Activated CD8-positive, alpha-beta memory T cell treated with anti-CD3 and anti-CD28 coated beads, Interleukin-2, amount 50 U/mL, for 1 hour (primary cell): ENCODE measurements at regions not wholly inside any gene's neighbourhood (a gene's known extent, or its start where the extent isn't known, plus 50 kb on each side); places are given as distances from the start of the nearest gene placed in this dataset.

Experiments
- DNase-seq: peaks from one replicate; pipeline ENCODE4 v3.0.0-alpha.2; 2020; ENCODE audit errors: extremely low read depth

DNA sequence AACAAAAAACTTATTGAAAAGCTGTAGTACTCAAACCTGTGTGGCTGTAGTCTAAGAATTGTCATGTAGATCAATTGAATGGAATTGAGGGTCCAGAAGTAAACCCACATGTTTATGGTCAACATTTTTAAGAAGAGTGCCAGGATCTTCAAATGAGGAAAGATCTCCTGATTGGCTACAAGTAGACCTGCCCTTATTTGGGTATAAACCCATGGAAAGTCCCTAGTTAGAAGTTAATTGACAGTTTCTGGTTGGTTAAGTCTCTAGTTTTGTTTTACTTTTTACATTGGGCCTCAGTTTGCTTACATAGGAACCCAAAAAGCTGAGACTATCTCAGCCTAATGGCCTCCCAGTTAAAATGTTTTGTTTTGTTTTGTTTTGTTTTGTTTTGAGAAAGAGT is 91.9 kb upstream of the RESF1 start:
- DNase-seq: no peak

DNA sequence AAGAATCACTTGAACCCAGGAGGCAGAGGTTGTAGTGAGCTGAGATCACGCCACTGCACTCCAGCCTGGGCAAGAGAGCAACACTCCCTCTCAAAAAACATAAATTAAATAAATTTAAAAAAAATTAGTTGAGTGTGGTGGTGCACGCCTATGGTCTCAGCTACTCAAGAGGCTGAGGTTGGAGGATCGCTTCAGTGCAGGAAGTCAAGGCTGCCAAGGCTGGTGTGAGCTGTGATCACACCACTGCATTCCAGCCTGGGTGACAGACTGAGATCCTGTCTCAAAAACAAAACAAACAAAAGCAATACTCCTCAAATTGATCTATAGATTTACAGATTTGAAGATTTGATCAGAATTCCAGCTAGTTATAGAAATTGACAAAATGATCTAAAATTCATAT is 92.7 kb upstream of the RESF1 start:
- DNase-seq: no peak

DNA sequence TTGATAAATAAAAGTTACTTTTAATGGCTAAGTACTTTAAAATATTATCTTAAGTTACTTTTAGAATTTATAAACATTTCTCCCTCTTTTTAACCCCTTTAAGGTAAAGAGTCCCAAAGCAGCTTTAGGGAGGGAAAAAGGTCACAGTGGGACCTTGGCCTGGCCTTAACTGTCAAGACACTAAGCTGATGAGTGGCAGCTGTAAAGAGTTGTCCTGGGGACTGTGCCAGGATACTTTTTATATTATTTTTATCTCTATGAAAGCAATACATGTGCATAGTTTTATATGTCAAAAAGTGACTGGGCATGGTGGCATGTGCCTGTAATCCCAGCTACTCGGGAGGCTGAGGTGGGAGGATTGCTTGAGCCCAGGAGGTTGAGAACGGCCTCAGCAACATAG is 94.2 kb upstream of the RESF1 start:
- DNase-seq: no peak

DNA sequence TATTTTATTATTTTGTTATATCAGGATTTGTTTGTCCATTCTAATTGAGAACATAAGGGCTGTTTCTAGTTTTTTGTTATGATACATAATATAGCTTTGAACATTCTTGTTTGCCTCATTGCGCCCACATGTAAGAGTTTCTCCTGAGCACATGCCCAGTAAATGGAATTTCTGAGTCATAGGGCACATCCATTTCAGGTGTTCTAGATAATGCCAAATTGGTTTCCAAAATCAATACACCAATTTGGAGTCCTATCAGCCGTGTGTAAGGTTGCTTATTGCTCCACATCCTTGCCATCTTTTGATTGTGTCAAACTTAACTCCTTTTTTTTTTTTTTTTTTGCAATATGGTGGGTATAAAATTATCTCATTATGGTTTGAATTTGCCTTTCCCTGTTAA is 97.9 kb upstream of the RESF1 start:
- DNase-seq: no peak

DNA sequence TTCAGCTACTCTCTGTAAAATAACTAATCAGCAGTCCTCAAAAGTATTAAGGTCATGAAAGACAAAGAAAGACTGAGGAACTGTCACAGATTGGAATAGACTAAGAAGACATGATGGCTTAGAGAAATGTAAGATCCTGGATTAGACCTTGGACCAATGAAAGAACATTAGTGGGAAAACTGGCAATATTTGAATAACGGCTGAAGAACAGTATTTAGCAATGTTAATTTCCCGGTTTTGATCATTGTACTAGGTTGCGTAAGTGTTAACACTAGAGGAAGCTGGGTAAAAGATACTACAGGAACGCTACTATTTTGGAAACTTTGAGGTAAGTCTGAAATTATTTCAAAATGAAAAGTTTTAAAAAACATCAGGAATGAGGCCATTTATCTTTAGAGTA is 98.8 kb upstream of the RESF1 start:
- no peak for DNase-seq

DNA sequence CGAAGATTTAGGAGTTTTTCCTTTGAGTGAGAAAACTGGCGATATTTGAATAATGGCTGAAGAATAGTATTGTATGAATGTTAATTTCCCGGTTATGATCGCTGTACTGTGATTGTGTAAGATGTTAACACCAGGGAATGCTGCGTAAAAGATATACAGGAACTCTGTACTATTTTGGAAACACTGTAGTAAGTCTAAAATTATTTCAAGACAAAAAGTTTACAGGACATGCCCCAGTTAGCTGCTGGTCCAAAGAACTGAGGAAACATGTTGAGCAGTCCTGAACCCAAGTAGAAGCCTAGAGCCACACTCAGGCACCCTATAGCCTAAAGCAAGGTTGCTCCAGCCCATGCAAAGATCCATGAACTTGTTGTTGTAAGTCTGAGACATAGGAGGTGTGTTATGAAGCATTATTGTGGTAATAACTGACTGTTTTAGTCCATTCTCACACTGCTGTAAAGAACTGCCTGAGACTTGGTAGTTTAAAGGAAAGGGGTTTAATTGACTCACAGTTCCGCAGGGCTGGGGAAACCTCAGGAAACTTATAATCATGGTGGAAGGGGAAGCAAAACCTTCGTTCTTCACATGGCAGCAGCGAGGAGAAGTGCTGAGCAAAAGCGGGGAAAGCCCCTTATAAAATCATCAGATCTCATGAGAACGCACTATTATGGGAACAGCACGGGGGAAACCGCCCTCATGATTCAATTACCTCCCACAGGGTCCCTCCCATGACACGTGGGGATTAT is 99.8 kb upstream of the RESF1 start:
- DNase-seq: no peak

DNA sequence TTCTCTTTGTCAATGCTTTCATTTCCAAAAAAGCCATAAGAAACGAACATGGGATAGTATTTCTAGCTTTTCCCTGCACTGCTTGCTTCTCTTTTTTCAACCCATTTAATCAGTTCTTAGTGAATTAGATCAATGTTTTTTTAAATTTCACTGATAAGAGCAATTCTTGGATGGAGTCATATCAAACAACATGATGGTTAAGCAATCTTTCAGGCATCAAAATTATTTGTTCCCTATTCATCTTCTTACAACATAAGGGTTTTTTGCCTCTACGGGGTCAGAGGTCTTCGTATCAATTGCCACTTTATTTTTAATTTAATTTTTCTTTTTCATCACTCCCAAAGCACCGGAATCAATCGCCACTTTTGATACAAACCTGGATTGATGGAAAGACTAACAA is 103.8 kb upstream of the RESF1 start:
- DNase-seq: no peak

DNA sequence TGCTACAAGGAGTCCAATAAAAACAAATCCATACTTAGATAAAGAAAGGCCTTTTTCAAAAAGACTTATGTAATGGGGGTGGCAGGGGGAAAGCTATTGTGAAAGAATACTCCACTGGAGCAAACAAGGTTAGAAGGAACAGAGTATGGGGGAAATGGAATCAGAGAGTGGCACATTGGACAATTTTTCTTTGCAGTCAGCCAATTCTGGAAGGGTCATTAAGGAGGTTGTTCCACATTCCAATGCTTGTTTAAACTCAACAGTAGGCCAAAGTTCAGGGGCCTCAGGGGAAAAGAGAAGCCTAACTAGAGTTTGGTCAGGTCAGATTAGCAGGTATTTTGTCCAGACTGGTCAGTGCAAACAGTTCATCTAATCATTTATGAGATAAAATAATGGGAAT is 105.2 kb upstream of the RESF1 start:
- no peak for DNase-seq

DNA sequence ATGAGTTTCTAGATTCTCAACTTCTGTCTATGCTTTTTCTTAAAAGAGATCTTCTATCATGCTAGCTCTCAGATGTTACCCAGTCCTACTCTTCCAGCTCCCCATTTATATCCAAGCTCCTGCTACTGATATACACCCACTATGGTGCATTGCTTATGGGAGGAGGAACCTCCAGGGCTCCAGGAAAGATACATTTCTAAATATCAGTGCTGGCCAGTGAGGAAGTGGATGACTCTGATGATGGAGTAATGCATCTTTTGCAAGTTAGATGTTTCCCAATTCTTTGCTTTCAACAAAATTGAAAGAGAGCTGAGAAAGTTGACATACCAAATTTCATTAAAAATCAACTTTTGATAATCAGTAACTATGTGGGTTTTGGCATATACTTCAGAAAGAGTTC is 105.7 kb upstream of the RESF1 start:
- DNase-seq: no peak

DNA sequence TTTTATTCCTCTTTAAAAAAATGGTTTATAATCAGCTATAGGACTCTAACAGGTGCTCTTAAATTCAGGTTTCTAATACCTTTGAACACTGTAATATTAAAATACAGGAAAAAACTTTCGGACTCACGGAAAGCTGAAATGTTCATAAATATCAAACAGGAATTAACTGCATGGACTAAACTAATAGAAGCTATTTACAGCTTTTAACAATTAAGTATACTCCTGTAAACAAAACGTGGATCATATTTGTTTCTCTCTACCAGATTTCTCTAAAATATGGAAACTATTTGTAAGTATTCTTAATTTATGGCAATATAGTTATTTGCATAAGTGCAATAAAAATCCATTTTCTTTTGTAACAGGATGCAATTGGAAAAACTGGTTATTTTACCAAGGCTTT is 108.9 kb upstream of the RESF1 start:
- no peak for DNase-seq

DNA sequence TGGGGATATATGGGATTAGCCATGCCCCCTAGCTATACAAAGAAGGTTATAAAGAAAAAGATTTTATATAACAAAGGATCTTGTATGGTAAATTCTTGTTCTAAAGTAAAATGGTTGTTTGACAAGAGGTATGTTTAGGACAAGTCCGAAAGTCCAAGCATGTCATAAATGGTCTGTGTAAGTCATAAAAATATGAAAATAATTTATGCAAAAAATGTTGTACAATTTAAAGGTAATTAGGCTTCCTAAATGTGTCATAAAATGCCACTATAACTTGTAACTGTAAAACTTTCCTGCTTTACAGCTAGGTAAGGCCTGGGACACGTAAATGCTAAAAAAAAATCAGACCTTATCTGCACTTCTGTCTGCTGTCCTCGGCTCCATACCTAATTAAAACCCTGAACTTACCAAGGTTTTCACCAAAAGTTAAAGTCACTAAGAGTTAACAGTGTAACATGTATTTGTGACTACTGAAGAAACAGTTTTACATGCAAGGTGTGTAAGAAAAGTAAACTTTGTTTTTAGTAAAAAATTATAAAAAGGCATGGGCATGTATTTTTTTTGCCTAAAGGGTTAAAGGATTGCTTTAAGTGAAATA is 110.0 kb upstream of the RESF1 start:
- no peak for DNase-seq

DNA sequence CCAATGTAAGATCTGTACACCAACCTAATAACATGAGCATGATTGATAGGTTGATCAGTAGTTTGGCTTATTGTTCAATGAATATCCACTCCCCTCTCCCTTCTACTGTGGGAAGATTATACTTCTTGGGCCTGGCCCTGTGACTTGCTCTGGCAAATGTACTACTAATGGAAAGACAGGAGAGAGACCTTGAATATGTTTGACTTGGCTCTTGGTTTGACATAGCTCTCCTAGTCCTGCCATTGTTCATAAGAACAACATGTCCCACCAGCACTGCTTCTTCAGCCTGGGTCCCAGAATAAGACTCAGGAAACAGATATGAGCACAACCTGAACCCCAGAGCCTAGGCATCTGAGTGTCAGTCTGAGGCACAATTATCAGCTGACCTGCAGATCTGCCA is 112.8 kb upstream of the RESF1 start:
- DNase-seq: no peak

DNA sequence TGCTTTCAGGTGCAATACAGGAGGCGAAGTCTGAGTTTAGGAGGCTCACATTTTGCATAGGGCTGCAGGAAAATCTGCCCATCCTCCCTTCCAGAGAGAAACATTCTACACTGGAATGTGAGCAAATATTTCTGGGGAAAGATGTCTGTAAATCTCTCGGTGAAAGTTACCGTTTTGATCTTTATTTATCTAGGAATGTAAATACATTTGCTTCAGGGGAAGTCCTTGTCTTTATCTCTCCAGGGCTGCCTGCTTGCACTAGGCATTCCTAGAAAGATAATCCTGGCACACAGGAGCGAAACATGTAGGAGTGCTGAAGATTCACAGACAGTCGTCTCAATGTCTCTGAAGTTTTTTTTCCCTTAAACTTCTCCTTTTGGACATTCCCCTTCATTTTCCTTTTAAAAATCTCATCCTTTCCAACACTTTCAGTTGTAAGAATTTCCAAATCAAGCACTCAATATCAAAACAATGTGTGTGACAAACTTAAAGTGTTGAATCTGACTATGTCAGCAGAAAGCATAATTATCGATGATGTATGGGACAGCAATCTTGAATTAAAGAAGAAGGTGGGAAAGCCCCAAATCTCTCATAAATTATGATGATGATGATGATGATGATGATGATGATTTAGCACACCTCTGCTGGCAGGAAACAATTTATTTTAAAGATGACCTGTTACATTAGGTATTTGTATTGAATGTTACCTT is 113.4 kb upstream of the RESF1 start:
- no peak for DNase-seq

DNA sequence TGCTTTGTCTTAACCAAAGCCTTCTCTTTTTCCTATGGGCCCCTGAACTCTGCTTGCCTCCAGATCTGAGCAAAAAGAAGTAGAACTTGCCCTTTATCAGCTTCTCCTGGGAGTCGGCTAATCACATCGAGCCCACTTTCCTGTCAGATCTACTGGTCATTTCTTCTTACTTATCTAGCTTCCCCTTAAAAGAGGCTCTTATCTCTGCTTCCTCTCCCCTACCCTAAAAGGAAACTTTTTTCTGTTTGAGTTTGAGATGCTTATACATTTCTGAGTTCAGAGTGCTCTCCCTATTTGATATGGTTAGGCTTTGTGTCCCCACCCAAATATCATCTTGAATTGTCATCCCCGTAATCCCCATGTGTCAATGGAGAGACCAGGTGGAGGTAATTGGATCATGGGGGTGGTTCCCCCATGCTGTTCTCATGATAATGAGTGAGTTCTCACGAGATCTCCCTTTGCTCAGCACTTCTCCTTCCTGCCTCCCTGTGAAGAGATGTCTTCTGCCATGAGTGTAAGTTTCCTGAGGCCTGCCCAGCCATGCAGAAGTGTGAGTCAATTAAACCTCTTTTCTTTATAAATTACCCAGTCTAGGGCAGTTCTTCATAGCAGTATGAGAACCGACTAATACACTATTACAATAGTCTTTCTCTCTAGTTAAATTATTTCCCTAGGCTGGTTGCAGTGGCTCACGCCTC is 114.7 kb upstream of the AMN1 start:
- no peak for DNase-seq

DNA sequence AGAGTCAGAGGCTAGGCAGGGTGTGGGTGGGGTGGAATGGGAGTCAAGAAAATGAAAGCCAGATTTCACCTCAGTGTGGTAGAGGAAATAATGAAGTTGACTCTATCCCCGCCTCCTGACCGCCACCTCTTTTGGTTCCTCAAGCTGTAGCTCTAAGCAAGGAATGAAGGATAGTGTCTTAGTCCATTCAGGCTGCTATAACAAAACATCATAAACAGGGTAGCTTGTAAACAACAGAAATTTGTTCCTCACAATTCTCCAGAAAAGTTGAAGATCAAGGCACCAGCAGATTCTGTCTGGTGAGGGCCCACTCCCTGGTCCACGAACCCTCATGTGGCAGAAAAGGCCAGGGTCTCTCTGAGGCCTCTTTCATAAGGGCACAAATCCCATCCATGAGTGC is 109.1 kb upstream of the AMN1 start:
- DNase-seq: no peak

DNA sequence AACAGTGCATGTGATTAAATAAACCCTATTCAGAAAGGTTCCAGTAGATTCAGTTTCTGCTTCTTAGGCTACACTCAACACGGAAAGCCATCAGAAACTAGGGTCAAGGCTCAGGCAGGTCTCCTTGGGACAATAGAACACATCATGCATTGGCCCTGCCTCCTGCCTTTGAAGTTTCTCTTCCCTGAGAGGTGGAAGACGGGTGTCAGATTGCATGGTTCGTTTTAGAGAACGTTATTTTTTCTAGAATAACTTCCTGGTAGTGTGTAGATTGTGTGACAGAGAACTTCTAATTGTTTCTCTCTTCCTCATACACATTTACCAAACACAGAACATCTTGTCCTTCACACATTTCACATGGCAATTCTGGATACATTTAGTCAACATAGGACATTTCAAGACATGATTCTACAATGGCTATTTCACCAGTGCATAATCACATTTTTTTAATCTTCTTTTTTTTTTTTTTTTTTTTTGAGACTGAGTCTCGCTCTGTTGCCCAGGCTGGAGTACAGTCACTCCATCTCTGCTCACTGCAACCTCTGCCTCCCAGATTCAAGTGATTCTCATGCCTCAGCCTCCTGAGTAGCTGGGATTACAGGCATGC is 106.6 kb upstream of the AMN1 start:
- no peak for DNase-seq

DNA sequence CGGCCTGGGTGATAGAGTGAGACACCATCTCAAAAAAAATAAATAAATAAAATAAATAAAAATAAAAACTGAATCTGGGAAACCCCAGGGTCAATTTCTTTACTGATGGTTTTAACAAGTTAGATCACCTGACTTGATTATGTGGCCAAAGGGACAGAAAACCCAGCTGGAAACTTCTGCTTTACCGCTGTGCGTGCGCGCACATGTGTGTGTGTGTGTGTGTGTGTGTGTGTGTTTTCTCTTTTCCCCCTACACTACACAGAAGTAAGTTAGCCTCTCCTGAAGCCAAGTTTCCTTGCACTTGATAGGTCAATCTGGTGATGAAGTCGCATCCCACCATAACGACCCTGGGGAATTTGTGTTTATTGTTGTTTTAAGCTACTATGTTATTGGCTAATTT is 105.3 kb upstream of the AMN1 start:
- DNase-seq: no peak

DNA sequence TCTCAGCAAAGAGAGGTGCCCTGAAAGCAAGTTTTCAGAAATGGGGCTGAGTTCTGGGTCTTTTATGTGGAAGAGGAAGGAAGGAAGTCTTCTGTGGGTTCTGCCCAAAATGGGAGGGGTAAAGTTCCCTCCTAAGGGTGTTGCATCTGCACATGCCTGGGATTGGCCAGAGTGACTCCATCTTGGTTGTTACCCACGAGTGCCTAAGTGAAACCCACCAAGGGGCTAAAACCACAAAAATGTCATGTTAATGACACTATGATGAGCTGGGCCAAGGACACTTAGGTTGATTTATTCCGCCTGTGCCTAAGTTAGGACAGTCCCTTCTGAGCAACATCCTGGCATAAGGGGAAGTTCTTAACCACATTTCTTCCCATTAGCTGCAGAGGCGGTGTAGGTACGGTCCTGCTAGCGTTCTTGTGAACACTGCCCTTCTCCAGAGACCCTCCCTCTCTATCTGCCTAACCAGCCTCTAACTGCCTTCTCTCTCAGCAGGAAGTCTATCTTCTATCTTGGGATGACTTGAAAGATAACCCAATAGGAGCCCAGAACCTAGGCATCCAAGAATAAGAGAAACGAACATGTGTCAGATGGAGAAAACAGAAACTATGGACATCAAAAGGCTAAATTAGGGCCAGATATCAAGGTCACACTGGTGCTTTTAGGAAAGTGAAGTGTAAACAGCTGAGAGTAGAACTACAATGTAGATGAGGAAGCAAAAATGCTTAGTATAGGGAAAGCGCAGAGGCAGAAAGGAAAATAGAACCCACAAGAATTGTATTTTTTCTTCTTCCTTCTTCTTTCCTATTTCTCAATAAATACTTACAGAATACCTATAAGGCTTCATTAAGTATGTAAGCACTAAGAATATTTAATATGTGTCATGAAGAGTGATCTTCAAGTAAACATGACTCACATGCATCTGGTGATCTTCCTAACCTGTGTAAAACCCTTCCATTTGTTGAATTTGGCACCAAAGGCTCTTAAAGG is 104.2 kb upstream of the AMN1 start:
- DNase-seq: no peak

DNA sequence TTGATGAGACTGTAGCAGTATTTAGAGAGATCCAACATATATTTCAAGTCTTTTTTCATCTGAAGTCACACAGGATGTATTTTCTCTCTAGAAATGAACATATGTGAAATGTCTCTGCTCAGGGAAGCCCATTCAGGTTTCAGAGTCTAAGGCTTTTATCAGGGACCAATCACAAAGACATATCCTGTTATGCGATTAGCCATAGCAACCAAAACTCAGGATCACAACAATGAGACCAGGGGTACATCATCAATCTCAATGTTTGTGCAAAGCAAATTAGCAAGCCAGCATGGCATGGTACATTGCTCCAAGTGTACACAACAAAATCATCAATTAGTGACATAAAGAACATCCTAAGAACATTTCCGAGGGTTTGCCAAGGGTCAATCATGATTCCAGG is 99.2 kb upstream of the AMN1 start:
- DNase-seq: no peak

DNA sequence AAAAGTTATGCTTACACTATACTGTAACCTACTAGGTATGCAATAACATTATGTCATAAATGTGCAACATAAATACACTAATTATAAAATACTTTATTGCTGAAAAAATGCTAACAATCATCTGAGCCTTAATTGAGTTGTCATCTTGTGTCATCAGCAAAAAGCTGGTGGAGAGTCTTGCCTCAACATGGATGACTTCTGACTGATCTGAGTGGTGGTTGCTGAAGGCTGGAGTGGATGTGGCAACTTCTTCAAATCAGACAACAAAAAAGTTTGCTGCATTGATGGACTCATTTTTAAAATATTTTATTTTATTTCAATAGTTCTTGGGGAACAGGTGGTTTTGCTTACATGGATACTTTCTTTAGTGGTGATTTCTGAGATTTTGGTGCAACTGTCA is 93.9 kb upstream of the AMN1 start:
- no peak for DNase-seq

DNA sequence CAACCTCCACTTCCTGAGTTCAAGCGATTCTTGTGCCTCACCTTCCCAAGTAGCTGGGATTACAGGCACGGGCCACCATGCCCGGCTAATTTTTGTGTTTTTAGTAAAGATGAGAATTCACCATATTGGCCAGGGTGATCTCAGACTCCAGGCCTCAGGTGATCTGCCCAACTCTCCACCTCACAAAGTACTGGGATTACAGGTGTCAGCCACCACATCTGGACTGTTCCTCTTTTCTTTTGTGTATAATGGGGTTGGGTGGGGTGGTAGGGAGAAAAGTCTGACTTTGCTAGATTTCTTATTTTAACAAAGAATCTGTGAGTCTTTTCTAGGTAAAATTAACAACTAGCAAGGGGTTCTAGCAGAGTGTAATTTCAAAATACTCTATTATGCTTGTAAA is 92.7 kb upstream of the AMN1 start:
- no peak for DNase-seq
